Stomach (tissue), 4 donors: ENCODE measurements at regions not wholly inside any gene's neighbourhood (a gene's known extent, or its start where the extent isn't known, plus 50 kb on each side); places are given as distances from the start of the nearest gene placed in this dataset.

Experiments
- CTCF ChIP-seq, 7 experiments: fragments of 450-650 bp in 4 of 7; fragments of 200-600 bp in 3 of 7; sonication (generic) in 3 of 7; IDR thresholded peaks; one replicate each; pipeline ENCODE4 v1.5.1; 2016 to 2019; ENCODE audit warnings: antibody characterized with exemption in 7 of 7, control low read depth in 2 of 7, mild to moderate bottlenecking in 1 of 7
- EP300 ChIP-seq: sonication (generic); formaldehyde crosslinking; IDR thresholded peaks from one replicate; pipeline ENCODE4 v1.6.1; 2017; ENCODE audit warnings: antibody characterized with exemption
- POLR2A ChIP-seq, 4 donors: fragments of 450-650 bp; IDR thresholded peaks; one replicate each; pipeline ENCODE4 v1.6.1; 2016; ENCODE audit warnings: antibody characterized with exemption in 4 of 4, control low read depth in 2 of 4, mild to moderate bottlenecking in 1 of 4, moderate library complexity in 1 of 4
- POLR2AphosphoS5 ChIP-seq, 3 donors: sonication (generic); formaldehyde crosslinking; IDR thresholded peaks; one replicate each; pipeline ENCODE4 v1.6.1; 2016; ENCODE audit warnings: antibody characterized with exemption in 3 of 3

GRCh38 chr6:48619771-48620170 is 508.8 kb upstream of the PTCHD4 start:
- TF ChIP-seq CTCF (IDR thresholded peaks at IDR 0.05), result no peak
- TF ChIP-seq POLR2A (IDR thresholded peaks at IDR 0.05), result no peak
- no peak for TF ChIP-seq POLR2AphosphoS5 (IDR thresholded peaks at IDR 0.05)
- no peak for TF ChIP-seq EP300
